Heart left ventricle (tissue), 13 donors: ENCODE measurements at regions not wholly inside any gene's neighbourhood (a gene's known extent, or its start where the extent isn't known, plus 50 kb on each side); places are given as distances from the start of the nearest gene placed in this dataset.

ENCODE experiments used
- CTCF ChIP-seq, 12 donors: fragments of 200-600 bp; sonication (generic) in 4 of 12; IDR thresholded peaks; one replicate each; pipeline versions ENCODE4 v1.5.0 to v1.8.0; 2018 to 2022; ENCODE audit warnings: antibody characterized with exemption in 12 of 12, mild to moderate bottlenecking in 5 of 12
- POLR2A ChIP-seq, 2 donors: fragments of 450-650 bp; IDR thresholded peaks; one replicate each; pipeline ENCODE4 v1.6.1; 2017; ENCODE audit warnings: antibody characterized with exemption in 2 of 2, mild to moderate bottlenecking in 2 of 2, moderate library complexity in 2 of 2
- donor health status: ischemic (EF 13 %, LVEDD 7.1; RV severe dilation, severe dysfunction).
- donor health status: DM: no; HTN: yes; CAD: no.
- donor health status: DM: no; HTN: no; CAD: no.
- donor health status: ischemic (EF 25% LVEDD 6.9; RV normal size, moderate dysfunction).
- donor health status: ischemic (EF 25% LVEDD 5.7; RV mildly dilated, moderate dysfunction).
- donor health status: ischemic (EF 35%, LVEDD 5.7; RV mildly dilated, moderate dysfunction).
- donor health status: nonischemic (EF 11% LVEDD 7.7; RV severe dilation, severe dysfunction).
- donor health status: DM: yes; HTN: yes; CAD: no.
- donor health status: PGD.
- donor health status: ischemic (EF 29% LVEDD 5.4; RV normal size, mild dysfunction).
- donor health status: nonischemic (EF 23%, LVEDD 6.1; RV moderate dilation, normal function).

GRCh38 chr6:148155293-148155692, 187.3 kb upstream of the SASH1 start:
- TF ChIP-seq CTCF (IDR thresholded peaks at IDR 0.05) (no peak), POLR2A (IDR thresholded peaks at IDR 0.05) (no peak)
